ENCODE measurements at regions not wholly inside any gene's neighbourhood (a gene's known extent, or its start where the extent isn't known, plus 50 kb on each side); places are given as distances from the start of the nearest gene placed in this dataset.

DNA sequence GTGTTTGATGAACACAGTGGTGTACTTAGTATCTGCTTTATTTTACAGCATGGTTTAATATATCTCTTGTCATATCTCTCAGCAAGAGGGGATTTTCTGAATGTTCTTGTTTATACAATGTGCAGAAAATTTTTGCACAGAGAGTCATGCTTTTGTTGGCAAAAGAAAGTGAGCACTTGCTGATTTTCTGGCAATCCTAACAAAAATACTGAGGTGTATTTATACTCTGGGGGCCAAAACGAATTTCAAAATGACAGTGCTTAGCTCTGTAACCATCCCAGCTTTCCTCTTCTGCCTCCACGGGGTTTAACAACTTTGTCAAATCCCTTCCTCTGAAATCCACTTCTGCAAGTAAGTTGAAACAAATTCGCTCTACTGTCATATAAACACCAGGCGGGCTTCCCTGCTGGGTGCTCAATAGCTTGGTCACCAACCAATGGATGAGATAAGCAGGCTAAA is 169.2 kb downstream of the NOC3L start:
- peak; percentile 75; the same call in 1 of the 2 replicates for TF ChIP-seq MZF1 (tag by site-specific recombination; IDR thresholded peaks at IDR 0.05; ENCODE audit: borderline replicate concordance)
- TF ChIP-seq KLF10 (tag by site-specific recombination; IDR thresholded peaks at IDR 0.05): no peak
- TF ChIP-seq ZNF596 (tag by site-specific recombination; IDR thresholded peaks at IDR 0.05): peak; percentile 48; the same call in 1 of the 2 replicates
- TF ChIP-seq ZIC2 (tag by site-specific recombination; IDR thresholded peaks at IDR 0.05): peak; percentile 81
- peak; percentile 79 for TF ChIP-seq ZBTB48 (tag by site-specific recombination; IDR thresholded peaks at IDR 0.05)
- no peak for TF ChIP-seq ZNF146 (tag by site-specific recombination; IDR thresholded peaks at IDR 0.05)
- TF ChIP-seq ZNF677 (tag by site-specific recombination; IDR thresholded peaks at IDR 0.05): no peak
- TF ChIP-seq, protein P1, sequence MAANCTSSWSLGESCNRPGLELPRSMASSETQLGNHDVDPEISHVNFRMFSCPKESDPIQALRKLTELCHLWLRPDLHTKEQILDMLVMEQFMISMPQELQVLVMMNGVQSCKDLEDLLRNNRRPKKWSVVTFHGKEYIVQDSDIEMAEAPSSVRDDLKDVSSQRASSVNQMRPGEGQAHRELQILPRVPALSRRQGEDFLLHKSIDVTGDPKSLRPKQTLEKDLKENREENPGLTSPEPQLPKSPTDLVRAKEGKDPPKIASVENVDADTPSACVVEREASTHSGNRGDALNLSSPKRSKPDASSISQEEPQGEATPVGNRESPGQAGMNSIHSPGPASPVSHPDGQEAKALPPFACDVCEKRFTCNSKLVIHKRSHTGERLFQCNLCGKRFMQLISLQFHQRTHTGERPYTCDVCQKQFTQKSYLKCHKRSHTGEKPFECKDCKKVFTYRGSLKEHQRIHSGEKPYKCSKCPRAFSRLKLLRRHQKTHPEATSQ (tag by site-specific recombination; IDR thresholded peaks at IDR 0.05): no peak
- TF ChIP-seq ZNF302 (tag by site-specific recombination; IDR thresholded peaks at IDR 0.05; ENCODE audit: low read depth): no peak
- TF ChIP-seq ZNF112 (tag by site-specific recombination; IDR thresholded peaks at IDR 0.05): no peak
- TF ChIP-seq IKZF3 (tag by site-specific recombination; IDR thresholded peaks at IDR 0.05): peak; percentile 56; the same call in 1 of the 2 replicates
- peak; percentile 35; the same call in 1 of the 2 replicates for TF ChIP-seq OSR2 (tag by site-specific recombination; IDR thresholded peaks at IDR 0.05)
- TF ChIP-seq ZNF184 (tag by site-specific recombination; IDR thresholded peaks at IDR 0.05): no peak
- TF ChIP-seq MYNN (tag by site-specific recombination; IDR thresholded peaks at IDR 0.05; ENCODE audit: borderline replicate concordance): no peak
- TF ChIP-seq OVOL3 (tag by site-specific recombination; IDR thresholded peaks at IDR 0.05): no peak
- no peak for TF ChIP-seq ZNF211 (tag by site-specific recombination; IDR thresholded peaks at IDR 0.05; ENCODE audit: low read depth)
- no peak for TF ChIP-seq SP7 (tag by site-specific recombination; IDR thresholded peaks at IDR 0.05)
- TF ChIP-seq ZNF571 (tag by site-specific recombination; IDR thresholded peaks at IDR 0.05): no peak
- TF ChIP-seq ZNF157 (tag by site-specific recombination; IDR thresholded peaks at IDR 0.05): no peak
- TF ChIP-seq, protein P2, sequence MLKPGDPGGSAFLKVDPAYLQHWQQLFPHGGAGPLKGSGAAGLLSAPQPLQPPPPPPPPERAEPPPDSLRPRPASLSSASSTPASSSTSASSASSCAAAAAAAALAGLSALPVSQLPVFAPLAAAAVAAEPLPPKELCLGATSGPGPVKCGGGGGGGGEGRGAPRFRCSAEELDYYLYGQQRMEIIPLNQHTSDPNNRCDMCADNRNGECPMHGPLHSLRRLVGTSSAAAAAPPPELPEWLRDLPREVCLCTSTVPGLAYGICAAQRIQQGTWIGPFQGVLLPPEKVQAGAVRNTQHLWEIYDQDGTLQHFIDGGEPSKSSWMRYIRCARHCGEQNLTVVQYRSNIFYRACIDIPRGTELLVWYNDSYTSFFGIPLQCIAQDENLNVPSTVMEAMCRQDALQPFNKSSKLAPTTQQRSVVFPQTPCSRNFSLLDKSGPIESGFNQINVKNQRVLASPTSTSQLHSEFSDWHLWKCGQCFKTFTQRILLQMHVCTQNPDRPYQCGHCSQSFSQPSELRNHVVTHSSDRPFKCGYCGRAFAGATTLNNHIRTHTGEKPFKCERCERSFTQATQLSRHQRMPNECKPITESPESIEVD (tag by site-specific recombination; IDR thresholded peaks at IDR 0.05): peak; percentile 63
- TF ChIP-seq SCRT1 (tag by site-specific recombination; IDR thresholded peaks at IDR 0.05; ENCODE audit: borderline replicate concordance): no peak
- peak; percentile 58; the same call in 1 of the 2 replicates for TF ChIP-seq ZNF660 (tag by site-specific recombination; IDR thresholded peaks at IDR 0.05)
- TF ChIP-seq, protein P3, sequence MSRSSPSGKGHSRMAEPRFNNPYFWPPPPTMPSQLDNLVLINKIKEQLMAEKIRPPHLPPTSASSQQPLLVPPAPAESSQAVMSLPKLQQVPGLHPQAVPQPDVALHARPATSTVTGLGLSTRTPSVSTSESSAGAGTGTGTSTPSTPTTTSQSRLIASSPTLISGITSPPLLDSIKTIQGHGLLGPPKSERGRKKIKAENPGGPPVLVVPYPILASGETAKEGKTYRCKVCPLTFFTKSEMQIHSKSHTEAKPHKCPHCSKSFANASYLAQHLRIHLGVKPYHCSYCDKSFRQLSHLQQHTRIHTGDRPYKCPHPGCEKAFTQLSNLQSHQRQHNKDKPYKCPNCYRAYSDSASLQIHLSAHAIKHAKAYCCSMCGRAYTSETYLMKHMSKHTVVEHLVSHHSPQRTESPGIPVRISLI (tag by site-specific recombination; IDR thresholded peaks at IDR 0.05): no peak
- no peak for TF ChIP-seq ZNF366 (tag by site-specific recombination; conservative IDR thresholded peaks at IDR 0.05)
- TF ChIP-seq ZNF707 (tag by site-specific recombination; IDR thresholded peaks at IDR 0.05): no peak
- 0 out of 2 replicates have a peak, but pooled peaks have one; percentile 28 for TF ChIP-seq ZBTB17 (tag by site-specific recombination; IDR thresholded peaks at IDR 0.05)
- no peak for TF ChIP-seq ZNF514 (tag by site-specific recombination; IDR thresholded peaks at IDR 0.05)
- TF ChIP-seq ZNF138 (tag by site-specific recombination; IDR thresholded peaks at IDR 0.05; ENCODE audit: borderline replicate concordance): no peak
- Histone ChIP-seq H3K4me1 (ENCODE audit: control insufficient read depth, insufficient read depth, low read length) (peaks cover 7% of the 10 kb centered on the region), H3K9me3 (ENCODE audit: control insufficient read depth, insufficient read depth, low read depth, low read length) (no peaks in the 10 kb centered on the region), H3K27ac (ENCODE audit: extremely low read depth, low read depth, low read length) (no peak overlapping the region), H3K4me3 (ENCODE audit: low read depth, low read length) (no peak overlapping the region), H3K36me3 (ENCODE audit: control insufficient read depth in 2 of 2, insufficient read depth in 1 of 2, low read length in 2 of 2) (no peaks in the 10 kb centered on the region)
- CTCF ChIA-PET: interaction anchor here (0.5 kb wide), 1 partner anchor 251 kb away, joined by 4 read pairs; no protein-coding TSS in a partner anchor
- POLR2A ChIA-PET: no interaction called here

All from HEK293 (cell line).